Upper lobe of right lung (tissue), 1 donor: ENCODE measurements at regions not wholly inside any gene's neighbourhood (a gene's known extent, or its start where the extent isn't known, plus 50 kb on each side); places are given as distances from the start of the nearest gene placed in this dataset.

Source experiments
- ATAC-seq: fragments of 200-7000 bp; cut with Tn5 transposase; one replicate; pipeline ENCODE4 v1.9.1; 2020; ENCODE audit warnings: mild to moderate bottlenecking, moderate library complexity
- DNase-seq: peaks from one replicate; pipeline ENCODE4 v3.0.0-alpha.2; 2020
- H3K27ac ChIP-seq: fragments of 200-600 bp; one replicate; pipeline ENCODE4 v1.8.0; 2022
- H3K27me3 ChIP-seq: fragments of 200-600 bp; one replicate; pipeline ENCODE4 v1.8.0; 2022; ENCODE audit warnings: mild to moderate bottlenecking
- H3K36me3 ChIP-seq: fragments of 200-600 bp; one replicate; pipeline ENCODE4 v1.8.0; 2022
- H3K4me1 ChIP-seq: fragments of 200-600 bp; one replicate; pipeline ENCODE4 v1.8.0; 2022
- H3K4me3 ChIP-seq: fragments of 200-600 bp; one replicate; pipeline ENCODE4 v1.8.0; 2022; ENCODE audit warnings: mild to moderate bottlenecking
- H3K9me3 ChIP-seq: fragments of 200-600 bp; one replicate; pipeline ENCODE4 v1.8.0; 2022
- CTCF ChIP-seq: fragments of 200-600 bp; IDR thresholded peaks from one replicate; pipeline ENCODE4 v1.8.0; 2022; ENCODE audit warnings: antibody characterized with exemption
- intact Hi-C: fragments of 100-400 bp; cut with DNase I; formaldehyde crosslinking; loops from one replicate; pipeline ENCODE4 v1.11.0; 2022
- donor health status: DM: no; HTN: yes; CAD: no; lungs with severe emphysema.

DNA sequence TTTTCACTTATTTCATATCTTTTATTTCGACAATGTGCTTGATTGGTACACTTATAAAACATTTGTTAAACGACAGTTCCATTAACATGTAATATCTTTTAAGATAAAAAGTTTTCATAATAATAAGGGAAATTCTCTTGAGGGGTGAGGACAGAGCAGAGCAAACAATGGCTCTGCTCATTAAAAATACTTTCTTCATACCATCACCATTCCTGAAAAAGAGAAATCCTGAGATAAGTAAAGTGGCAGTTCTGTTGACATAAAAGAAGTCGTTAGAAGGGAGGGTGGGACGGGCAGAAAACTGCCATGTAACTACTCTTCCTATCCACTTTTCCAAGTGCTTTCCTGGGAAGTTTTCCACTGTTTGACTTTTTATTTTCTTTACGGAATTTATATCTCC lies 193.6 kb upstream of the CEP162 start:
- intact Hi-C loops: no loop called here
- ATAC-seq: no peak
- Histone ChIP-seq H3K27ac (no peak overlapping the region), H3K36me3 (no peaks in the 10 kb centered on the region), H3K4me3 (no peak overlapping the region), H3K4me1 (no peaks in the 10 kb centered on the region), H3K27me3 (peaks cover under 1% of the 10 kb centered on the region), H3K9me3 (no peaks in the 10 kb centered on the region)
- DNase-seq: no peak
- no peak for TF ChIP-seq CTCF

GRCh38 chr6:84417260-84417659 lies 189.8 kb upstream of the CEP162 start:
- H3K27ac ChIP-seq: no peak overlapping the region
- no peaks in the 10 kb centered on the region for H3K27me3 ChIP-seq
- no peaks in the 10 kb centered on the region for H3K36me3 ChIP-seq
- intact Hi-C loops: no loop called here
- no peak for TF ChIP-seq CTCF
- ATAC-seq (no peak), DNase-seq (no peak)
- no peaks in the 10 kb centered on the region for H3K9me3 ChIP-seq
- H3K4me3 ChIP-seq: no peak overlapping the region
- H3K4me1 ChIP-seq: no peaks in the 10 kb centered on the region

- H3K4me3 ChIP-seq: no peak overlapping the region
- H3K9me3 ChIP-seq: no peaks in the 10 kb centered on the region
- intact Hi-C loops: no loop called here
- H3K27me3 ChIP-seq: no peaks in the 10 kb centered on the region
- no peaks in the 10 kb centered on the region for H3K4me1 ChIP-seq
- H3K36me3 ChIP-seq: no peaks in the 10 kb centered on the region
- ATAC-seq (no peak), DNase-seq (no peak)
- no peak for TF ChIP-seq CTCF
- H3K27ac ChIP-seq: no peak overlapping the region
These were observed 188.7 kb upstream of the CEP162 start for GRCh38 chr6:84416043-84416657.

DNA sequence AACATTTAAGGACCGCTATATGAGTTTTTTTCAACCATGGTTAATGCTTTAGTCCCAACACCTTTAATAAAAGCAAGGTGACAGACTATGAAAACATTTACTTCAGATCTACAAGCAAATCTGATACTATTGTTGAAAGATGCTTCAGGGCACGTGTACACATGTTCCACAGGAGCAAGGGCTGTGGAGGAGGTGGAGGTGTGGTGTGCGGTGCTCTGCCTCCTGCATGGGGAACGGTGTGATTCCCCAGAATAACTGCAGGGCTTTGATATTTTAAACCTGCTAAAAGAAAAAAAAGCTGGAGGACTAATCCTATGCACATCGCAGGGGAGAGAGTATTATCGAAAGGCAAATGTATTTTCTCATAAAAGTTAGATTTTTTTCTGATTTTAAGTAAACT lies 188.1 kb upstream of the CEP162 start:
- H3K4me1 ChIP-seq: no peaks in the 10 kb centered on the region
- no peak overlapping the region for H3K27ac ChIP-seq
- H3K4me3 ChIP-seq: no peak overlapping the region
- no peak for TF ChIP-seq CTCF
- no peaks in the 10 kb centered on the region for H3K27me3 ChIP-seq
- intact Hi-C loops: no loop called here
- no peaks in the 10 kb centered on the region for H3K36me3 ChIP-seq
- DNase-seq: no peak
- no peaks in the 10 kb centered on the region for H3K9me3 ChIP-seq
- ATAC-seq: no peak

DNA sequence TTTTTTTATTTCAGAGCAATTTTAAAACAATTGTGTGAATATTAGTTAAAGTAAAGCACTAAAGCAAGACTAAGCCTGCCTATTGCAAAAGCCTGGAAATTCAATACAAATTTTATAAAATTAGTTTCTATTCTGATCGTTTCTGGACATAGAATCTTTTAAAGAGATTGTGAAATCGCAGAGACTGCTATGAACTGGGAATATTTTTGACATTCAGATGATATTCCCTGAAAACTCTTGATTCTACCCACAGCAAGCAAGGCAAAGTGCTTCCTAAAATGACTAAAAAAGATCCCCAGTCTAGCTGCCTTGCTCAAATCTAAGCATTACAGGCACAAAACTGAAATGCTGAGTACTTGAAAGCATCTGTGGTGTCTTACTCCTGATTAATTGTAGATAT lies 187.6 kb upstream of the CEP162 start:
- no peak for TF ChIP-seq CTCF
- ATAC-seq: no peak
- DNase-seq: no peak
- intact Hi-C loops: no loop called here
- Histone ChIP-seq H3K9me3 (no peaks in the 10 kb centered on the region), H3K27me3 (no peaks in the 10 kb centered on the region), H3K4me3 (no peak overlapping the region), H3K27ac (no peak overlapping the region), H3K4me1 (no peaks in the 10 kb centered on the region), H3K36me3 (no peaks in the 10 kb centered on the region)

- ATAC-seq (no peak), DNase-seq (no peak)
- H3K9me3 ChIP-seq: no peaks in the 10 kb centered on the region
- no peak for TF ChIP-seq CTCF
- no peaks in the 10 kb centered on the region for H3K27me3 ChIP-seq
- no peaks in the 10 kb centered on the region for H3K36me3 ChIP-seq
- no peaks in the 10 kb centered on the region for H3K4me1 ChIP-seq
- H3K4me3 ChIP-seq: no peak overlapping the region
- intact Hi-C loops: no loop called here
- H3K27ac ChIP-seq: no peak overlapping the region
These were observed 187.1 kb upstream of the CEP162 start for GRCh38 chr6:84414531-84414930.
